ENCODE measurements at regions not wholly inside any gene's neighbourhood (a gene's known extent, or its start where the extent isn't known, plus 50 kb on each side); places are given as distances from the start of the nearest gene placed in this dataset.

GRCh38 chr12:125890971-125891370 lies 825.7 kb downstream of the AACS start:
- CTCF ChIA-PET: no interaction called here
- intact Hi-C loops (cut with micrococcal nuclease): no loop called here
- no peak for DNase-seq (ENCODE audit: low read depth, low spot score)

More at GRCh38 chr12:125890971-125891370, 825.7 kb downstream of the AACS start:
- H3K27ac ChIP-seq (ENCODE audit: insufficient read depth, low read depth, low read length): no peak overlapping the region
- H3K27me3 ChIP-seq (ENCODE audit: control insufficient read depth in 2 of 2, insufficient read depth in 2 of 2, low read length in 2 of 2): no peaks in the 10 kb centered on the region
- H3K9ac ChIP-seq (replicated peaks; ENCODE audit: extremely low read depth, insufficient read depth, low read length): no peak overlapping the region
- POLR2A ChIA-PET: no interaction called here
- dilution Hi-C loops (cut with MboI; ENCODE audit: extremely low pct_ligation_motif_present, low sequenced_read_pairs): no loop called here
- H3K9me3 ChIP-seq (replicated peaks; ENCODE audit: control insufficient read depth, insufficient read depth, low read length): no peaks in the 10 kb centered on the region
- TF ChIP-seq FOS (IDR thresholded peaks at IDR 0.05; ENCODE audit: borderline replicate concordance, insufficient read depth, low read length) (no peak), CTCF (IDR thresholded peaks at IDR 0.05; ENCODE audit: extremely low read depth in 1 of 2, insufficient read depth in 1 of 2, low read depth in 1 of 2, low read length in 2 of 2) (no peak), MAX (IDR thresholded peaks at IDR 0.05; ENCODE audit: insufficient read depth, insufficient read length) (no peak)
- H3K4me2 ChIP-seq (ENCODE audit: insufficient read depth, low read length): no peak overlapping the region
- no peaks in the 10 kb centered on the region for H3K4me1 ChIP-seq (ENCODE audit: control insufficient read depth, extremely low read depth, insufficient read depth, low read length)
- no peak for FAIRE-seq
- no peak overlapping the region for H2AFZ ChIP-seq (ENCODE audit: low read depth, low read length)
- H3K9me1 ChIP-seq (replicated peaks; ENCODE audit: control insufficient read depth, extremely low read depth, insufficient read depth, low read length): no peaks in the 10 kb centered on the region
- BruUV-seq (replicated peaks): no TSS peak
- no peak overlapping the region for H3K4me3 ChIP-seq (replicated peaks in 1 of 3; ENCODE audit: insufficient read depth in 1 of 3, low read depth in 1 of 3, low read length in 3 of 3)
- no peaks in the 10 kb centered on the region for H3K79me2 ChIP-seq (ENCODE audit: control insufficient read depth, insufficient read depth, low read length)
- no peaks in the 10 kb centered on the region for H4K20me1 ChIP-seq (replicated peaks; ENCODE audit: control insufficient read depth, extremely low read depth, insufficient read depth, low read length)
- H3K36me3 ChIP-seq (ENCODE audit: control insufficient read depth in 2 of 2, extremely low read depth in 1 of 2, insufficient read depth in 2 of 2, low read length in 2 of 2): no peaks in the 10 kb centered on the region

Measured in endothelial cell of umbilical vein (primary cell).